PC-9 (cell line): ENCODE measurements at regions not wholly inside any gene's neighbourhood (a gene's known extent, or its start where the extent isn't known, plus 50 kb on each side); places are given as distances from the start of the nearest gene placed in this dataset.

Experiments used
- BruUV-seq: library from RNA; stranded (reverse); fragments of 400-500 nt; replicated peaks from 2 replicates; lab custom pipeline; 2021; lab: Mats Ljungman, UMichigan
- CTCF ChIA-PET: fragments of 300-600 bp; sonication (Branson Sonifier 250); formaldehyde crosslinking; loops from one replicate; lab custom pipeline; 2022; ENCODE audit warnings: antibody characterized with exemption; lab: Charles Lee
- POLR2A ChIA-PET: fragments of 300-600 bp; sonication (Branson Sonifier 250); formaldehyde crosslinking; loops from one replicate; lab custom pipeline; 2022; ENCODE audit warnings: antibody characterized with exemption; ENCODE audit not compliant: unreplicated experiment; lab: Charles Lee
- DNase-seq, 2 experiments: peaks; one replicate each; pipeline versions ENCODE4 v3.0.0 to v3.0.0-alpha.2; 2015 to 2022; ENCODE audit warnings: mixed read lengths in 1 of 2
- H2AFZ ChIP-seq: fragments of 200-600 bp; sonication (generic); 2 replicates; pipeline ENCODE4 v1.8.1; 2017; ENCODE audit warnings: antibody characterized with exemption
- H3F3A ChIP-seq: fragments of 200-600 bp; sonication (generic); 2 replicates; pipeline ENCODE4 v1.8.1; 2017; ENCODE audit warnings: antibody characterized with exemption, mild to moderate bottlenecking, low read depth; ENCODE audit not compliant: insufficient read depth
- H3K27ac ChIP-seq: fragments of 200-600 bp; sonication (generic); 2 replicates; pipeline ENCODE4 v1.6.1; 2016; ENCODE audit warnings: mixed run types
- H3K27me3 ChIP-seq: fragments of 200-600 bp; sonication (generic); 2 replicates; pipeline ENCODE4 v1.6.1; 2016; ENCODE audit warnings: low read depth, mixed run types; ENCODE audit not compliant: insufficient read depth
- H3K36me3 ChIP-seq: fragments of 200-600 bp; sonication (generic); 2 replicates; pipeline ENCODE4 v1.6.1; 2016; ENCODE audit warnings: low read depth, mixed run types
- H3K4me1 ChIP-seq: fragments of 200-600 bp; sonication (generic); replicated peaks from 2 replicates; pipeline ENCODE4 v1.6.1; 2016; ENCODE audit warnings: mixed run types; ENCODE audit not compliant: insufficient read depth
- H3K4me2 ChIP-seq: fragments of 200-600 bp; sonication (generic); 2 replicates; pipeline ENCODE4 v1.6.1; 2017; ENCODE audit warnings: mixed run types
- H3K4me3 ChIP-seq: fragments of 200-600 bp; sonication (generic); 2 replicates; pipeline ENCODE4 v1.6.1; 2016; ENCODE audit warnings: mixed run types
- H3K79me2 ChIP-seq: fragments of 200-600 bp; sonication (generic); 2 replicates; pipeline ENCODE4 v1.6.1; 2017; ENCODE audit warnings: low read depth, mixed run types
- H3K9me2 ChIP-seq: fragments of 200-600 bp; sonication (generic); 2 replicates; pipeline ENCODE4 v1.8.1; 2017; ENCODE audit warnings: mild to moderate bottlenecking; ENCODE audit not compliant: insufficient read depth
- H3K9me3 ChIP-seq: fragments of 200-600 bp; sonication (generic); 2 replicates; pipeline ENCODE4 v1.8.1; 2016; ENCODE audit warnings: low read depth; ENCODE audit not compliant: insufficient read depth
- H4K20me1 ChIP-seq: fragments of 200-600 bp; sonication (generic); 2 replicates; pipeline ENCODE4 v1.8.1; 2017; ENCODE audit not compliant: insufficient read depth
- CTCF ChIP-seq: fragments of 200-600 bp; sonication (generic); conservative IDR thresholded peaks from 2 replicates; pipeline ENCODE4 v1.6.1; 2017; ENCODE audit warnings: mixed run types, antibody characterized with exemption, mild to moderate bottlenecking, moderate library complexity
- EZH2 ChIP-seq: fragments of 200-600 bp; sonication (generic); IDR thresholded peaks from 2 replicates; pipeline ENCODE4 v1.8.0; 2017; ENCODE audit warnings: antibody characterized with exemption, low read depth
- intact Hi-C: fragments of 100-400 bp; cut with micrococcal nuclease; formaldehyde crosslinking; loops from one replicate; pipeline ENCODE4 v1.10.0; 2022; ENCODE audit not compliant: unreplicated experiment

GRCh38 chr13:33633701-33634545 lies 184.0 kb upstream of the RFC3 start:
- H3K79me2 ChIP-seq = no peaks in the 10 kb centered on the region
- no peak for TF ChIP-seq EZH2
- TF ChIP-seq CTCF = no peak
- no peak overlapping the region for H3K27ac ChIP-seq
- no peaks in the 10 kb centered on the region for H4K20me1 ChIP-seq
- no peak overlapping the region for H3K4me2 ChIP-seq
- CTCF ChIA-PET = no interaction called here
- H3K27me3 ChIP-seq = no peaks in the 10 kb centered on the region
- no peak overlapping the region for H3K4me3 ChIP-seq
- intact Hi-C loops = no loop called here
- POLR2A ChIA-PET = interaction anchor here (0.6 kb wide), 1 partner anchor 637 kb away, joined by 3 read pairs; no protein-coding TSS in a partner anchor
- no peaks in the 10 kb centered on the region for H3K9me3 ChIP-seq
- H3K4me1 ChIP-seq = no peaks in the 10 kb centered on the region
- BruUV-seq = no TSS peak
- no peaks in the 10 kb centered on the region for H3K36me3 ChIP-seq
- H2AFZ ChIP-seq = no peak overlapping the region
- no peaks in the 10 kb centered on the region for H3F3A ChIP-seq
- DNase-seq = no peak
- H3K9me2 ChIP-seq = peaks cover 9% of the 10 kb centered on the region; the same call in 1 of the 2 replicates

GRCh38 chr13:33634546-33634982 lies 183.4 kb upstream of the RFC3 start:
- Histone ChIP-seq H2AFZ (no peak overlapping the region), H3K4me3 (no peak overlapping the region), H3K9me2 (peaks cover 9% of the 10 kb centered on the region; the same call in 1 of the 2 replicates), H3F3A (no peaks in the 10 kb centered on the region), H3K4me2 (no peak overlapping the region), H4K20me1 (no peaks in the 10 kb centered on the region), H3K9me3 (no peaks in the 10 kb centered on the region), H3K79me2 (no peaks in the 10 kb centered on the region), H3K27me3 (no peaks in the 10 kb centered on the region), H3K36me3 (no peaks in the 10 kb centered on the region), H3K4me1 (no peaks in the 10 kb centered on the region), H3K27ac (no peak overlapping the region)
- BruUV-seq = no TSS peak
- ChIA-PET POLR2A (interaction anchor here (0.6 kb wide), 1 partner anchor 637 kb away, joined by 3 read pairs; no protein-coding TSS in a partner anchor), CTCF (no interaction called here)
- no peak for DNase-seq
- TF ChIP-seq EZH2 = no peak
- TF ChIP-seq CTCF = no peak
- intact Hi-C loops = no loop called here

GRCh38 chr13:33636243-33636642 lies 181.7 kb upstream of the RFC3 start:
- H4K20me1 ChIP-seq = no peaks in the 10 kb centered on the region
- H3K4me2 ChIP-seq = no peak overlapping the region
- peaks cover 9% of the 10 kb centered on the region; the same call in 1 of the 2 replicates for H3K9me2 ChIP-seq
- no peaks in the 10 kb centered on the region for H3K36me3 ChIP-seq
- H3F3A ChIP-seq = peaks cover 2% of the 10 kb centered on the region; the same call in 1 of the 2 replicates
- H3K27ac ChIP-seq = no peak overlapping the region
- peaks cover 4% of the 10 kb centered on the region for H3K4me1 ChIP-seq
- no peak for DNase-seq
- no TSS peak for BruUV-seq
- H2AFZ ChIP-seq = no peak overlapping the region
- CTCF ChIA-PET = no interaction called here
- no peaks in the 10 kb centered on the region for H3K9me3 ChIP-seq
- H3K79me2 ChIP-seq = no peaks in the 10 kb centered on the region
- intact Hi-C loops = no loop called here
- TF ChIP-seq CTCF (no peak), EZH2 (no peak)
- no peak overlapping the region for H3K4me3 ChIP-seq
- POLR2A ChIA-PET = no interaction called here
- no peaks in the 10 kb centered on the region for H3K27me3 ChIP-seq
